ENCODE measurements at regions not wholly inside any gene's neighbourhood (a gene's known extent, or its start where the extent isn't known, plus 50 kb on each side); places are given as distances from the start of the nearest gene placed in this dataset.

- no peak for TF ChIP-seq ZNF350 (tag by site-specific recombination; IDR thresholded peaks at IDR 0.05)
- no peak for TF ChIP-seq ZNF645 (tag by site-specific recombination; IDR thresholded peaks at IDR 0.05)
- no peak for TF ChIP-seq KLF17 (tag by site-specific recombination; IDR thresholded peaks at IDR 0.05)
- no peak for TF ChIP-seq ZNF302 (tag by site-specific recombination; IDR thresholded peaks at IDR 0.05; ENCODE audit: low read depth)
- H3K36me3 ChIP-seq (ENCODE audit: control insufficient read depth in 2 of 2, insufficient read depth in 1 of 2, low read length in 2 of 2), result no peaks in the 10 kb centered on the region
- POLR2A ChIA-PET, result no interaction called here
- H3K27ac ChIP-seq (ENCODE audit: extremely low read depth, low read depth, low read length), result no peak overlapping the region
- H3K9me3 ChIP-seq (ENCODE audit: control insufficient read depth, insufficient read depth, low read depth, low read length), result no peaks in the 10 kb centered on the region
- H3K4me1 ChIP-seq (ENCODE audit: control insufficient read depth, insufficient read depth, low read length), result no peaks in the 10 kb centered on the region
- CTCF ChIA-PET, result no interaction called here
- no peak overlapping the region for H3K4me3 ChIP-seq (ENCODE audit: low read depth, low read length)
Observed at GRCh38 chr2:15808944-15809343, 131.4 kb upstream of the MYCN start.

- CTCF ChIA-PET, result no interaction called here
- Histone ChIP-seq H3K36me3 (ENCODE audit: control insufficient read depth in 2 of 2, insufficient read depth in 1 of 2, low read length in 2 of 2) (no peaks in the 10 kb centered on the region), H3K9me3 (ENCODE audit: control insufficient read depth, insufficient read depth, low read depth, low read length) (no peaks in the 10 kb centered on the region), H3K4me3 (ENCODE audit: low read depth, low read length) (no peak overlapping the region), H3K4me1 (ENCODE audit: control insufficient read depth, insufficient read depth, low read length) (no peaks in the 10 kb centered on the region), H3K27ac (ENCODE audit: extremely low read depth, low read depth, low read length) (no peak overlapping the region)
- POLR2A ChIA-PET, result no interaction called here
- TF ChIP-seq ZBTB6 (tag by site-specific recombination; IDR thresholded peaks at IDR 0.05) (no peak), ZNF530 (tag by site-specific recombination; IDR thresholded peaks at IDR 0.05; ENCODE audit: low read depth) (no peak), ZNF23 (tag by site-specific recombination; IDR thresholded peaks at IDR 0.05; ENCODE audit: borderline replicate concordance) (no peak), ZNF221 (tag by site-specific recombination; IDR thresholded peaks at IDR 0.05; ENCODE audit: borderline replicate concordance) (no peak), ZNF621 (tag by site-specific recombination; IDR thresholded peaks at IDR 0.05) (no peak)
Observed at GRCh38 chr2:15809404-15809803, 130.9 kb upstream of the MYCN start.

- POLR2A ChIA-PET, result no interaction called here
Observed at GRCh38 chr2:15810477-15811150, 129.7 kb upstream of the MYCN start.

GRCh38 chr2:15811367-15811766 lies 129.0 kb upstream of the MYCN start:
- Histone ChIP-seq H3K27ac (ENCODE audit: extremely low read depth, low read depth, low read length) (no peak overlapping the region), H3K9me3 (ENCODE audit: control insufficient read depth, insufficient read depth, low read depth, low read length) (no peaks in the 10 kb centered on the region), H3K4me1 (ENCODE audit: control insufficient read depth, insufficient read depth, low read length) (no peaks in the 10 kb centered on the region), H3K36me3 (ENCODE audit: control insufficient read depth in 2 of 2, insufficient read depth in 1 of 2, low read length in 2 of 2) (no peaks in the 10 kb centered on the region), H3K4me3 (ENCODE audit: low read depth, low read length) (no peak overlapping the region)
- ChIA-PET POLR2A (no interaction called here), CTCF (no interaction called here)
- no peak for TF ChIP-seq KLF7 (tag by site-specific recombination; IDR thresholded peaks at IDR 0.05; ENCODE audit: borderline replicate concordance)
- TF ChIP-seq ZSCAN16 (tag by site-specific recombination; IDR thresholded peaks at IDR 0.05), result no peak
- no peak for TF ChIP-seq ZNF248 (tag by site-specific recombination; IDR thresholded peaks at IDR 0.05)
- no peak for TF ChIP-seq ZNF184 (tag by site-specific recombination; IDR thresholded peaks at IDR 0.05)
- no peak for TF ChIP-seq ZBTB26 (tag by site-specific recombination; optimal IDR thresholded peaks at IDR 0.05)
- no peak for TF ChIP-seq ZNF704 (tag by site-specific recombination; IDR thresholded peaks at IDR 0.05)
- TF ChIP-seq ZBTB17 (tag by site-specific recombination; IDR thresholded peaks at IDR 0.05), result no peak
- TF ChIP-seq SALL2 (tag by site-specific recombination; IDR thresholded peaks at IDR 0.05; ENCODE audit: borderline replicate concordance), result no peak
- TF ChIP-seq ZNF292 (tag by site-specific recombination; IDR thresholded peaks at IDR 0.05; ENCODE audit: borderline replicate concordance, low read depth), result no peak
- no peak for TF ChIP-seq ZNF24 (tag by site-specific recombination; IDR thresholded peaks at IDR 0.05)
- TF ChIP-seq ZNF23 (tag by site-specific recombination; IDR thresholded peaks at IDR 0.05; ENCODE audit: borderline replicate concordance), result no peak

More at GRCh38 chr2:15810477-15811150, 129.7 kb upstream of the MYCN start:
- TF ChIP-seq ZFP41 (tag by site-specific recombination; IDR thresholded peaks at IDR 0.05; ENCODE audit: borderline replicate concordance), result no peak
- H3K9me3 ChIP-seq (ENCODE audit: control insufficient read depth, insufficient read depth, low read depth, low read length), result no peaks in the 10 kb centered on the region
- no peak overlapping the region for H3K27ac ChIP-seq (ENCODE audit: extremely low read depth, low read depth, low read length)
- H3K4me1 ChIP-seq (ENCODE audit: control insufficient read depth, insufficient read depth, low read length), result no peaks in the 10 kb centered on the region
- H3K4me3 ChIP-seq (ENCODE audit: low read depth, low read length), result no peak overlapping the region
- no peaks in the 10 kb centered on the region for H3K36me3 ChIP-seq (ENCODE audit: control insufficient read depth in 2 of 2, insufficient read depth in 1 of 2, low read length in 2 of 2)
- CTCF ChIA-PET, result interaction anchor here (0.7 kb wide), 1 partner anchor 20 kb away, joined by 3 read pairs; no protein-coding TSS in a partner anchor
